ENCODE measurements at regions not wholly inside any gene's neighbourhood (a gene's known extent, or its start where the extent isn't known, plus 50 kb on each side); places are given as distances from the start of the nearest gene placed in this dataset.

GRCh38 chr4:161002386-161002785 lies 1161.4 kb downstream of the FSTL5 start:
- CTCF ChIA-PET: no interaction called here
- POLR2A ChIA-PET: no interaction called here
- no peaks in the 10 kb centered on the region for H3K36me3 ChIP-seq (ENCODE audit: control insufficient read depth in 1 of 2, insufficient read depth in 2 of 2, low read length in 2 of 2)

GRCh38 chr4:161003418-161004057 lies 1160.3 kb downstream of the FSTL5 start:
- Histone ChIP-seq H4K20me1 (ENCODE audit: insufficient read depth) (no peaks in the 10 kb centered on the region), H3K27me3 (ENCODE audit: insufficient read depth, low read length) (no peaks in the 10 kb centered on the region), H3K36me3 (ENCODE audit: control insufficient read depth in 1 of 2, insufficient read depth in 2 of 2, low read length in 2 of 2) (no peaks in the 10 kb centered on the region), H3K4me3 (replicated peaks in 1 of 2; ENCODE audit: low read depth in 1 of 2, low read length in 2 of 2) (no peak overlapping the region), H3K9me3 (ENCODE audit: control insufficient read depth in 1 of 2, insufficient read depth in 1 of 2, low read depth in 1 of 2, low read length in 2 of 2) (no peaks in the 10 kb centered on the region), H3K4me2 (ENCODE audit: low read length) (no peak overlapping the region), H3K4me1 (ENCODE audit: control insufficient read depth in 1 of 2, insufficient read depth in 2 of 2, low read length in 2 of 2) (no peaks in the 10 kb centered on the region), H3K9me2 (ENCODE audit: insufficient read depth) (no peaks in the 10 kb centered on the region), H3K79me2 (ENCODE audit: insufficient read depth, low read length) (no peaks in the 10 kb centered on the region), H3K27ac (ENCODE audit: low read depth, low read length) (no peak overlapping the region), H3K9ac (ENCODE audit: low read length) (no peak overlapping the region), H2AFZ (ENCODE audit: low read depth, low read length, poor library complexity, severe bottlenecking) (no peak overlapping the region)
- no peak for DNase-seq (ENCODE audit: low read depth, low spot score)
- no peak for ATAC-seq
- intact Hi-C loops (cut with micrococcal nuclease): no loop called here
- ChIA-PET POLR2A (no interaction called here), CTCF (no interaction called here), RAD21 (ENCODE audit: low non-redundant PET in 1 of 2, low total read pairs in 2 of 2, uncharacterized antibody in 2 of 2, unreplicated experiment in 2 of 2) (no interaction called here)
- TF ChIP-seq ZNF274 (IDR thresholded peaks at IDR 0.05; ENCODE audit: low read depth, low read length): no peak
- no peak for TF ChIP-seq EZH2 (IDR thresholded peaks at IDR 0.05)
- TF ChIP-seq SP1 (IDR thresholded peaks at IDR 0.05; ENCODE audit: low read depth): no peak
- no peak for TF ChIP-seq ELF1 (IDR thresholded peaks at IDR 0.05; ENCODE audit: borderline replicate concordance, low read depth)
- no peak for TF ChIP-seq EZH2phosphoT487 (IDR thresholded peaks at IDR 0.05; ENCODE audit: borderline replicate concordance)
- TF ChIP-seq MAX (IDR thresholded peaks at IDR 0.05): no peak
- no peak for TF ChIP-seq ZFX (IDR thresholded peaks at IDR 0.05)
- no peak for TF ChIP-seq CBX3 (IDR thresholded peaks at IDR 0.05; ENCODE audit: low read depth)
- TF ChIP-seq ATF3 (IDR thresholded peaks at IDR 0.05): no peak
- no peak for TF ChIP-seq POLR2AphosphoS5 (IDR thresholded peaks at IDR 0.05; ENCODE audit: low read depth, low read length)
- no TSS peak for BruUV-seq (replicated peaks)

More at GRCh38 chr4:161002386-161002785, 1161.4 kb downstream of the FSTL5 start:
- no peak overlapping the region for H3K27ac ChIP-seq (ENCODE audit: low read depth, low read length)
- DNase-seq (ENCODE audit: low read depth, low spot score) (no peak), ATAC-seq (no peak)
- no peaks in the 10 kb centered on the region for H3K9me3 ChIP-seq (ENCODE audit: control insufficient read depth in 1 of 2, insufficient read depth in 1 of 2, low read depth in 1 of 2, low read length in 2 of 2)
- H3K9me2 ChIP-seq (ENCODE audit: insufficient read depth): no peaks in the 10 kb centered on the region
- no peak overlapping the region for H3K4me2 ChIP-seq (ENCODE audit: low read length)
- no peak overlapping the region for H3K4me3 ChIP-seq (replicated peaks in 1 of 2; ENCODE audit: low read depth in 1 of 2, low read length in 2 of 2)
- RAD21 ChIA-PET (ENCODE audit: low non-redundant PET in 1 of 2, low total read pairs in 2 of 2, uncharacterized antibody in 2 of 2, unreplicated experiment in 2 of 2): no interaction called here
- TF ChIP-seq MAX (IDR thresholded peaks at IDR 0.05) (no peak), ZNF274 (IDR thresholded peaks at IDR 0.05; ENCODE audit: low read depth, low read length) (no peak), SRF (IDR thresholded peaks at IDR 0.05; ENCODE audit: low read depth) (no peak), ATF3 (IDR thresholded peaks at IDR 0.05) (no peak), EZH2 (IDR thresholded peaks at IDR 0.05) (no peak), JUND (IDR thresholded peaks at IDR 0.05) (no peak), SIN3A (IDR thresholded peaks at IDR 0.05; ENCODE audit: low read depth) (no peak)
- no peaks in the 10 kb centered on the region for H3K27me3 ChIP-seq (ENCODE audit: insufficient read depth, low read length)
- no peaks in the 10 kb centered on the region for H3K79me2 ChIP-seq (ENCODE audit: insufficient read depth, low read length)
- H2AFZ ChIP-seq (ENCODE audit: low read depth, low read length, poor library complexity, severe bottlenecking): no peak overlapping the region
- H4K20me1 ChIP-seq (ENCODE audit: insufficient read depth): no peaks in the 10 kb centered on the region; the same call in 1 of the 2 replicates
- no peaks in the 10 kb centered on the region for H3K4me1 ChIP-seq (ENCODE audit: control insufficient read depth in 1 of 2, insufficient read depth in 2 of 2, low read length in 2 of 2)
- H3K9ac ChIP-seq (ENCODE audit: low read length): no peak overlapping the region
- BruUV-seq (replicated peaks): no TSS peak
- intact Hi-C loops (cut with micrococcal nuclease): no loop called here

Data from HCT116 (cell line).